OCI-LY7 (cell line): ENCODE measurements at regions not wholly inside any gene's neighbourhood (a gene's known extent, or its start where the extent isn't known, plus 50 kb on each side); places are given as distances from the start of the nearest gene placed in this dataset.

Experiments used
- CTCF ChIP-seq: fragments of 200-600 bp; sonication (generic); conservative IDR thresholded peaks from 2 replicates; pipeline ENCODE4 v1.5.1; 2014; ENCODE audit warnings: mild to moderate bottlenecking, antibody characterized with exemption, low read length, moderate library complexity, mixed read lengths
- EZH2phosphoT487 ChIP-seq: fragments of 200-600 bp; sonication (generic); IDR thresholded peaks from 2 replicates; pipeline ENCODE4 v1.6.1; 2018; ENCODE audit warnings: low read depth, borderline replicate concordance, mild to moderate bottlenecking, mixed run types, antibody characterized with exemption, low read length, moderate library complexity, mixed read lengths

- TF ChIP-seq CTCF (no peak), EZH2phosphoT487 (no peak)
Observed at GRCh38 chr2:122249673-122250072, 494.2 kb downstream of the TSN start.
